ENCODE measurements at regions not wholly inside any gene's neighbourhood (a gene's known extent, or its start where the extent isn't known, plus 50 kb on each side); places are given as distances from the start of the nearest gene placed in this dataset.

DNA sequence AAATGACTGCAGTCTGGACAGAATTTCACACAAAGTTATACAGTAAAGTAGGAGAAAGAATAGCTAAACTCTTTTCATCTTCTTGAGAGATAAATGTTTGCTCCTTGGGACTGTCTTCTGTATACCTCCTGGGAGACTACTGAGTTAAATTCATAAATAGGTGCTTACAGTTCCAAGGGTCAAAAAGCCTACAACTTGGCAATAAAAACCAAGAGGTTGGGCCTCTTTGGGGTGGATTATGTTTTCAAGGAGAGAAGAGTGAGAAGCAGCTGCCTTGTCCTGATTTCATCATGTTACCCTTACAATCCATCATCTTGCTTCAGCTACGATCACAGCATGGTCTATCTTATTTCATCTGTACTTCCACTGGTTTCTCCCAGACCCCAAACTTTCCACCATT is 213.2 kb upstream of the RPS23 start:
- Histone ChIP-seq H3K27ac (ENCODE audit: low read length) (no peak overlapping the region), H3K4me3 (ENCODE audit: low read depth in 2 of 2, low read length in 2 of 2) (no peak overlapping the region), H3K9me3 (ENCODE audit: control insufficient read depth, insufficient read depth, low read depth, low read length) (no peaks in the 10 kb centered on the region), H3K36me3 (ENCODE audit: control insufficient read depth, insufficient read depth, low read length) (no peaks in the 10 kb centered on the region), H3K27me3 (ENCODE audit: control insufficient read depth, insufficient read depth, low read length) (no peaks in the 10 kb centered on the region), H3K4me1 (ENCODE audit: control insufficient read depth, insufficient read depth, low read length) (no peaks in the 10 kb centered on the region)
- TF ChIP-seq TCF7L2 (IDR thresholded peaks at IDR 0.05; ENCODE audit: low read depth, low read length) (no peak), SIN3A (IDR thresholded peaks at IDR 0.05; ENCODE audit: borderline replicate concordance, insufficient read depth, low read depth, low read length) (no peak), POLR2AphosphoS5 (IDR thresholded peaks at IDR 0.05; ENCODE audit: low read depth, low read length) (no peak)
- TF ChIP-seq, protein P1, sequence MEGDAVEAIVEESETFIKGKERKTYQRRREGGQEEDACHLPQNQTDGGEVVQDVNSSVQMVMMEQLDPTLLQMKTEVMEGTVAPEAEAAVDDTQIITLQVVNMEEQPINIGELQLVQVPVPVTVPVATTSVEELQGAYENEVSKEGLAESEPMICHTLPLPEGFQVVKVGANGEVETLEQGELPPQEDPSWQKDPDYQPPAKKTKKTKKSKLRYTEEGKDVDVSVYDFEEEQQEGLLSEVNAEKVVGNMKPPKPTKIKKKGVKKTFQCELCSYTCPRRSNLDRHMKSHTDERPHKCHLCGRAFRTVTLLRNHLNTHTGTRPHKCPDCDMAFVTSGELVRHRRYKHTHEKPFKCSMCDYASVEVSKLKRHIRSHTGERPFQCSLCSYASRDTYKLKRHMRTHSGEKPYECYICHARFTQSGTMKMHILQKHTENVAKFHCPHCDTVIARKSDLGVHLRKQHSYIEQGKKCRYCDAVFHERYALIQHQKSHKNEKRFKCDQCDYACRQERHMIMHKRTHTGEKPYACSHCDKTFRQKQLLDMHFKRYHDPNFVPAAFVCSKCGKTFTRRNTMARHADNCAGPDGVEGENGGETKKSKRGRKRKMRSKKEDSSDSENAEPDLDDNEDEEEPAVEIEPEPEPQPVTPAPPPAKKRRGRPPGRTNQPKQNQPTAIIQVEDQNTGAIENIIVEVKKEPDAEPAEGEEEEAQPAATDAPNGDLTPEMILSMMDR (IDR thresholded peaks at IDR 0.05), result no peak
- TF ChIP-seq, protein P2, sequence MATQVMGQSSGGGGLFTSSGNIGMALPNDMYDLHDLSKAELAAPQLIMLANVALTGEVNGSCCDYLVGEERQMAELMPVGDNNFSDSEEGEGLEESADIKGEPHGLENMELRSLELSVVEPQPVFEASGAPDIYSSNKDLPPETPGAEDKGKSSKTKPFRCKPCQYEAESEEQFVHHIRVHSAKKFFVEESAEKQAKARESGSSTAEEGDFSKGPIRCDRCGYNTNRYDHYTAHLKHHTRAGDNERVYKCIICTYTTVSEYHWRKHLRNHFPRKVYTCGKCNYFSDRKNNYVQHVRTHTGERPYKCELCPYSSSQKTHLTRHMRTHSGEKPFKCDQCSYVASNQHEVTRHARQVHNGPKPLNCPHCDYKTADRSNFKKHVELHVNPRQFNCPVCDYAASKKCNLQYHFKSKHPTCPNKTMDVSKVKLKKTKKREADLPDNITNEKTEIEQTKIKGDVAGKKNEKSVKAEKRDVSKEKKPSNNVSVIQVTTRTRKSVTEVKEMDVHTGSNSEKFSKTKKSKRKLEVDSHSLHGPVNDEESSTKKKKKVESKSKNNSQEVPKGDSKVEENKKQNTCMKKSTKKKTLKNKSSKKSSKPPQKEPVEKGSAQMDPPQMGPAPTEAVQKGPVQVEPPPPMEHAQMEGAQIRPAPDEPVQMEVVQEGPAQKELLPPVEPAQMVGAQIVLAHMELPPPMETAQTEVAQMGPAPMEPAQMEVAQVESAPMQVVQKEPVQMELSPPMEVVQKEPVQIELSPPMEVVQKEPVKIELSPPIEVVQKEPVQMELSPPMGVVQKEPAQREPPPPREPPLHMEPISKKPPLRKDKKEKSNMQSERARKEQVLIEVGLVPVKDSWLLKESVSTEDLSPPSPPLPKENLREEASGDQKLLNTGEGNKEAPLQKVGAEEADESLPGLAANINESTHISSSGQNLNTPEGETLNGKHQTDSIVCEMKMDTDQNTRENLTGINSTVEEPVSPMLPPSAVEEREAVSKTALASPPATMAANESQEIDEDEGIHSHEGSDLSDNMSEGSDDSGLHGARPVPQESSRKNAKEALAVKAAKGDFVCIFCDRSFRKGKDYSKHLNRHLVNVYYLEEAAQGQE (IDR thresholded peaks at IDR 0.05; ENCODE audit: insufficient read depth in 1 of 2, low read depth in 2 of 2, low read length in 1 of 2), result no peak
- no peak for DNase-seq (ENCODE audit: low read depth, low spot score)
- POLR2A ChIA-PET, result no interaction called here
- no TSS peak for BruUV-seq (replicated peaks)
- no peak for ATAC-seq
- in situ Hi-C loops (cut with HindIII; ENCODE audit: low pct_unique_long_range_greater_than_20kb, low sequenced_read_pairs) (no loop called here), intact Hi-C loops (cut with micrococcal nuclease; ENCODE audit: unreplicated experiment) (no loop called here)
- CTCF ChIA-PET, result no interaction called here

DNA sequence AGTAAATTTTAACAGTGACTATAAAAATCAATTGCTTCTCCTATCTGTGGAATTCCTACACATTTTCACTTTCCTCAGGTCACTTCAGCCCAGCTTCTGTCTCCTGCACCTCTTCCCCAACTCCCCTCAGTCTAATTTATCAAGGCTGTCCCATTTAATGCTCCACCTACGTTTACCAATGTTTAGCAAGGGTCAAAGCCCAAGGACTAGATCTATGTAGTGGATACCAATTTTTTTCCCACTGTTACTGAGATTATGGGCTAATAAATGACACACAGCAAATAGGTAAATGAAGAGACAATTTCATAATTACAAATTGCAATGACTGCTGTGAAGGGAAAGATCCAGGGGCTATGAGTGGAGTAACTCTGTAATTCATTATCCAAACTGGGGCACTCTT is 211.5 kb upstream of the RPS23 start:
- intact Hi-C loops (cut with micrococcal nuclease; ENCODE audit: unreplicated experiment), result no loop called here
- BruUV-seq (replicated peaks), result no TSS peak
- H3K27me3 ChIP-seq (ENCODE audit: control insufficient read depth, insufficient read depth, low read length), result no peaks in the 10 kb centered on the region

More for the DNA sequence above, 211.5 kb upstream of the RPS23 start:
- POLR2A ChIA-PET, result no interaction called here
- Histone ChIP-seq H3K9me3 (ENCODE audit: control insufficient read depth, insufficient read depth, low read depth, low read length) (no peaks in the 10 kb centered on the region), H3K4me1 (ENCODE audit: control insufficient read depth, insufficient read depth, low read length) (no peaks in the 10 kb centered on the region), H3K27ac (ENCODE audit: low read length) (no peak overlapping the region), H3K36me3 (ENCODE audit: control insufficient read depth, insufficient read depth, low read length) (no peaks in the 10 kb centered on the region), H3K4me3 (ENCODE audit: low read depth in 2 of 2, low read length in 2 of 2) (no peak overlapping the region)
- CTCF ChIA-PET, result no interaction called here
- DNase-seq (ENCODE audit: low read depth, low spot score) (no peak), ATAC-seq (no peak)
- no peak for TF ChIP-seq TCF7L2 (IDR thresholded peaks at IDR 0.05; ENCODE audit: low read depth, low read length)
- TF ChIP-seq, protein P2 (IDR thresholded peaks at IDR 0.05; ENCODE audit: insufficient read depth in 1 of 2, low read depth in 2 of 2, low read length in 1 of 2), result no peak
- no peak for TF ChIP-seq POLR2AphosphoS5 (IDR thresholded peaks at IDR 0.05; ENCODE audit: low read depth, low read length)
- TF ChIP-seq, protein P1 (IDR thresholded peaks at IDR 0.05), result no peak
- no peak for TF ChIP-seq SIN3A (IDR thresholded peaks at IDR 0.05; ENCODE audit: borderline replicate concordance, insufficient read depth, low read depth, low read length)
- in situ Hi-C loops (cut with HindIII; ENCODE audit: low pct_unique_long_range_greater_than_20kb, low sequenced_read_pairs), result no loop called here
